ENCODE measurements at regions not wholly inside any gene's neighbourhood (a gene's known extent, or its start where the extent isn't known, plus 50 kb on each side); places are given as distances from the start of the nearest gene placed in this dataset.
A peak's percentile ranks its signal among the peaks of the same experiment; 100 is the strongest.

GRCh38 chr17:64773836-64774761 is 112.0 kb upstream of the SMURF2 start (continued):
- TF ChIP-seq, protein P1, sequence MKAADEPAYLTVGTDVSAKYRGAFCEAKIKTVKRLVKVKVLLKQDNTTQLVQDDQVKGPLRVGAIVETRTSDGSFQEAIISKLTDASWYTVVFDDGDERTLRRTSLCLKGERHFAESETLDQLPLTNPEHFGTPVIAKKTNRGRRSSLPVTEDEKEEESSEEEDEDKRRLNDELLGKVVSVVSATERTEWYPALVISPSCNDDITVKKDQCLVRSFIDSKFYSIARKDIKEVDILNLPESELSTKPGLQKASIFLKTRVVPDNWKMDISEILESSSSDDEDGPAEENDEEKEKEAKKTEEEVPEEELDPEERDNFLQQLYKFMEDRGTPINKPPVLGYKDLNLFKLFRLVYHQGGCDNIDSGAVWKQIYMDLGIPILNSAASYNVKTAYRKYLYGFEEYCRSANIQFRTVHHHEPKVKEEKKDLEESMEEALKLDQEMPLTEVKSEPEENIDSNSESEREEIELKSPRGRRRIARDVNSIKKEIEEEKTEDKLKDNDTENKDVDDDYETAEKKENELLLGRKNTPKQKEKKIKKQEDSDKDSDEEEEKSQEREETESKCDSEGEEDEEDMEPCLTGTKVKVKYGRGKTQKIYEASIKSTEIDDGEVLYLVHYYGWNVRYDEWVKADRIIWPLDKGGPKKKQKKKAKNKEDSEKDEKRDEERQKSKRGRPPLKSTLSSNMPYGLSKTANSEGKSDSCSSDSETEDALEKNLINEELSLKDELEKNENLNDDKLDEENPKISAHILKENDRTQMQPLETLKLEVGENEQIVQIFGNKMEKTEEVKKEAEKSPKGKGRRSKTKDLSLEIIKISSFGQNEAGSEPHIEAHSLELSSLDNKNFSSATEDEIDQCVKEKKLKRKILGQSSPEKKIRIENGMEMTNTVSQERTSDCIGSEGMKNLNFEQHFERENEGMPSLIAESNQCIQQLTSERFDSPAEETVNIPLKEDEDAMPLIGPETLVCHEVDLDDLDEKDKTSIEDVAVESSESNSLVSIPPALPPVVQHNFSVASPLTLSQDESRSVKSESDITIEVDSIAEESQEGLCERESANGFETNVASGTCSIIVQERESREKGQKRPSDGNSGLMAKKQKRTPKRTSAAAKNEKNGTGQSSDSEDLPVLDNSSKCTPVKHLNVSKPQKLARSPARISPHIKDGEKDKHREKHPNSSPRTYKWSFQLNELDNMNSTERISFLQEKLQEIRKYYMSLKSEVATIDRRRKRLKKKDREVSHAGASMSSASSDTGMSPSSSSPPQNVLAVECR (CRISPR knock-in tag; IDR thresholded peaks at IDR 0.05; ENCODE audit: borderline replicate concordance), result peak; percentile 82
- no peak for TF ChIP-seq HMG20A (CRISPR knock-in tag; IDR thresholded peaks at IDR 0.05; ENCODE audit: borderline replicate concordance)
- TF ChIP-seq ZNF747 (CRISPR knock-in tag; IDR thresholded peaks at IDR 0.05; ENCODE audit: borderline replicate concordance), result peak; percentile 68; the same call in 1 of the 2 replicates
- TF ChIP-seq, protein P2, sequence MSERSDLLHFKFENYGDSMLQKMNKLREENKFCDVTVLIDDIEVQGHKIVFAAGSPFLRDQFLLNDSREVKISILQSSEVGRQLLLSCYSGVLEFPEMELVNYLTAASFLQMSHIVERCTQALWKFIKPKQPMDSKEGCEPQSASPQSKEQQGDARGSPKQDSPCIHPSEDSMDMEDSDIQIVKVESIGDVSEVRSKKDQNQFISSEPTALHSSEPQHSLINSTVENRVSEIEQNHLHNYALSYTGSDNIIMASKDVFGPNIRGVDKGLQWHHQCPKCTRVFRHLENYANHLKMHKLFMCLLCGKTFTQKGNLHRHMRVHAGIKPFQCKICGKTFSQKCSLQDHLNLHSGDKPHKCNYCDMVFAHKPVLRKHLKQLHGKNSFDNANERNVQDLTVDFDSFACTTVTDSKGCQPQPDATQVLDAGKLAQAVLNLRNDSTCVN (CRISPR knock-in tag; IDR thresholded peaks at IDR 0.05; ENCODE audit: borderline replicate concordance), result no peak; the same call in none of the 2 replicates
- TF ChIP-seq MATR3 (CRISPR knock-in tag; IDR thresholded peaks at IDR 0.05), result no peak
- no peak for TF ChIP-seq ZSCAN22 (CRISPR knock-in tag; IDR thresholded peaks at IDR 0.05)
- no peak for TF ChIP-seq ZSCAN29 (CRISPR knock-in tag; conservative IDR thresholded peaks at IDR 0.05)
- no peak for TF ChIP-seq ZBTB46 (CRISPR knock-in tag; IDR thresholded peaks at IDR 0.05; ENCODE audit: borderline replicate concordance)
- no peak for TF ChIP-seq CEBPB (IDR thresholded peaks at IDR 0.05; ENCODE audit: borderline replicate concordance, low read depth, low read length)
- TF ChIP-seq PBX2 (CRISPR knock-in tag; IDR thresholded peaks at IDR 0.05), result no peak
- TF ChIP-seq GATA4 (IDR thresholded peaks at IDR 0.05; ENCODE audit: borderline replicate concordance, low read depth), result peak; percentile 38; the same call in 1 of the 2 replicates
- TF ChIP-seq, protein P3, sequence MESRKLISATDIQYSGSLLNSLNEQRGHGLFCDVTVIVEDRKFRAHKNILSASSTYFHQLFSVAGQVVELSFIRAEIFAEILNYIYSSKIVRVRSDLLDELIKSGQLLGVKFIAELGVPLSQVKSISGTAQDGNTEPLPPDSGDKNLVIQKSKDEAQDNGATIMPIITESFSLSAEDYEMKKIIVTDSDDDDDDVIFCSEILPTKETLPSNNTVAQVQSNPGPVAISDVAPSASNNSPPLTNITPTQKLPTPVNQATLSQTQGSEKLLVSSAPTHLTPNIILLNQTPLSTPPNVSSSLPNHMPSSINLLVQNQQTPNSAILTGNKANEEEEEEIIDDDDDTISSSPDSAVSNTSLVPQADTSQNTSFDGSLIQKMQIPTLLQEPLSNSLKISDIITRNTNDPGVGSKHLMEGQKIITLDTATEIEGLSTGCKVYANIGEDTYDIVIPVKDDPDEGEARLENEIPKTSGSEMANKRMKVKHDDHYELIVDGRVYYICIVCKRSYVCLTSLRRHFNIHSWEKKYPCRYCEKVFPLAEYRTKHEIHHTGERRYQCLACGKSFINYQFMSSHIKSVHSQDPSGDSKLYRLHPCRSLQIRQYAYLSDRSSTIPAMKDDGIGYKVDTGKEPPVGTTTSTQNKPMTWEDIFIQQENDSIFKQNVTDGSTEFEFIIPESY (CRISPR knock-in tag; IDR thresholded peaks at IDR 0.05), result peak; percentile 4; the same call in 1 of the 2 replicates
- no peak for TF ChIP-seq GTF3A (CRISPR knock-in tag; conservative IDR thresholded peaks at IDR 0.05)
- TF ChIP-seq ZSCAN31 (CRISPR knock-in tag; IDR thresholded peaks at IDR 0.05; ENCODE audit: low read depth), result peak; percentile 59; the same call in 1 of the 2 replicates
- TF ChIP-seq ZNF329 (CRISPR knock-in tag; IDR thresholded peaks at IDR 0.05; ENCODE audit: low read depth), result 0 out of 2 replicates have a peak, but pooled peaks have one; percentile 25
- TF ChIP-seq ZBTB1 (CRISPR knock-in tag; IDR thresholded peaks at IDR 0.05; ENCODE audit: borderline replicate concordance), result no peak
- TF ChIP-seq TEAD3 (CRISPR knock-in tag; optimal IDR thresholded peaks at IDR 0.05; ENCODE audit: borderline replicate concordance), result no peak
- TF ChIP-seq PHF20 (CRISPR knock-in tag; IDR thresholded peaks at IDR 0.05), result no peak; the same call in 1 of the 2 replicates

Data from HepG2 (cell line).